Lung (tissue), 11 donors: ENCODE measurements at regions not wholly inside any gene's neighbourhood (a gene's known extent, or its start where the extent isn't known, plus 50 kb on each side); places are given as distances from the start of the nearest gene placed in this dataset.

ENCODE experiments used
- ATAC-seq: fragments of 200-7000 bp; cut with Tn5 transposase; one replicate; pipeline ENCODE4 v1.9.1; 2020; ENCODE audit warnings: moderate number of reproducible peaks; ENCODE audit not compliant: insufficient read depth, low FRiP score
- DNase-seq, 3 donors: peaks; one replicate each; pipeline ENCODE4 v3.0.0-alpha.2; 2013 to 2017
- H3K27ac ChIP-seq, 2 donors: one replicate each; pipeline ENCODE4 v1.5.1; 2013; ENCODE audit warnings: mild to moderate bottlenecking in 2 of 2, moderate library complexity in 2 of 2, control low read depth in 1 of 2, inconsistent platforms in 1 of 2, low read depth in 1 of 2, low read length in 1 of 2
- H3K27me3 ChIP-seq, 3 donors: one replicate each; pipeline ENCODE4 v1.5.1; 2013; ENCODE audit warnings: low read length in 2 of 3; ENCODE audit not compliant: control insufficient read depth in 3 of 3, insufficient read depth in 3 of 3
- H3K36me3 ChIP-seq, 4 donors: one replicate each; pipeline ENCODE4 v1.5.1; 2013; ENCODE audit warnings: low read length in 4 of 4, mild to moderate bottlenecking in 1 of 4, moderate library complexity in 1 of 4; ENCODE audit not compliant: control insufficient read depth in 4 of 4, insufficient read depth in 4 of 4
- H3K4me1 ChIP-seq, 5 donors: one replicate each; pipeline ENCODE4 v1.5.1; 2013; ENCODE audit warnings: low read length in 5 of 5, mild to moderate bottlenecking in 2 of 5, moderate library complexity in 1 of 5; ENCODE audit not compliant: control insufficient read depth in 5 of 5, insufficient read depth in 5 of 5
- H3K4me3 ChIP-seq: one replicate; pipeline ENCODE4 v1.5.1; 2013; ENCODE audit warnings: mild to moderate bottlenecking, control low read depth, moderate library complexity
- H3K9ac ChIP-seq, 2 donors: one replicate each; pipeline ENCODE4 v1.5.1; 2013; ENCODE audit warnings: low read length in 2 of 2, control low read depth in 1 of 2; ENCODE audit not compliant: insufficient read depth in 1 of 2
- H3K9me3 ChIP-seq, 4 donors: one replicate each; pipeline ENCODE4 v1.5.1; 2013; ENCODE audit warnings: low read length in 3 of 4, mild to moderate bottlenecking in 1 of 4, moderate library complexity in 1 of 4; ENCODE audit not compliant: control insufficient read depth in 4 of 4, insufficient read depth in 3 of 4
- WGBS, 2 donors: extraction: QIAGEN DNeasy Blood & Tissue Kit; methylation state at CpG; one replicate each; pipeline ENCODE4 v1.1.7; 2013; 5-methylcytosine and 5-hydroxymethylcytosine counted together
- TF ChIP-seq, protein P1 (sequence below): IDR thresholded peaks from 2 replicates; pipeline ENCODE4 v1.5.1; 2012; ENCODE audit warnings: mild to moderate bottlenecking; ENCODE audit errors: control extremely low read depth, extremely low read depth
- donor health status: control.
- donor health status: control.
- donor health status: Bipolar disorder and iron deficiency.
- donor health status: healthy.
- donor health status: DM: yes; HTN: yes; CAD: no.

DNA sequence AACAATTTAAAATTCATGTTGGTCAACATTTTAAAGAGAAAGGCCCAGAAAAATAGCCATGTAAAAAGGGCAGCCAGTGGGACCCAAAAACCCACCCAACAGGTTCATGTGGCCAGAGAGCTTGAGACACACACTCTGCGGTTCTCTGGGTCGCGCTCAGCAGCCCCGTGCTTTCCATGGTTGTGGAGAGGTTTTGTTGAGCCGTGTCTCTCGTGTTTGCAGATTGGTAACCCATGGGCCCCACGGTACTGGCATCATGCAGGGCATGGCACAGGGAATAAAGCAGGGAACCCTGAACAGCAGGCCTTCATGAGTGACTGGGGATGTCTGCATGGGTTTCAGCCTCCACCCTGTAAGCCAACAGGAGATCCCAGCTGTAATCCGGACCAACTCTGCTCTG, 127.7 kb upstream of the CST7 start:
- H3K36me3 ChIP-seq = no peaks in the 10 kb centered on the region
- 88 to 92% methylated on average over 8 of the region's 8 CpGs for WGBS, 2 donors
- ATAC-seq (no peak), DNase-seq (no peak)
- TF ChIP-seq, protein P1, sequence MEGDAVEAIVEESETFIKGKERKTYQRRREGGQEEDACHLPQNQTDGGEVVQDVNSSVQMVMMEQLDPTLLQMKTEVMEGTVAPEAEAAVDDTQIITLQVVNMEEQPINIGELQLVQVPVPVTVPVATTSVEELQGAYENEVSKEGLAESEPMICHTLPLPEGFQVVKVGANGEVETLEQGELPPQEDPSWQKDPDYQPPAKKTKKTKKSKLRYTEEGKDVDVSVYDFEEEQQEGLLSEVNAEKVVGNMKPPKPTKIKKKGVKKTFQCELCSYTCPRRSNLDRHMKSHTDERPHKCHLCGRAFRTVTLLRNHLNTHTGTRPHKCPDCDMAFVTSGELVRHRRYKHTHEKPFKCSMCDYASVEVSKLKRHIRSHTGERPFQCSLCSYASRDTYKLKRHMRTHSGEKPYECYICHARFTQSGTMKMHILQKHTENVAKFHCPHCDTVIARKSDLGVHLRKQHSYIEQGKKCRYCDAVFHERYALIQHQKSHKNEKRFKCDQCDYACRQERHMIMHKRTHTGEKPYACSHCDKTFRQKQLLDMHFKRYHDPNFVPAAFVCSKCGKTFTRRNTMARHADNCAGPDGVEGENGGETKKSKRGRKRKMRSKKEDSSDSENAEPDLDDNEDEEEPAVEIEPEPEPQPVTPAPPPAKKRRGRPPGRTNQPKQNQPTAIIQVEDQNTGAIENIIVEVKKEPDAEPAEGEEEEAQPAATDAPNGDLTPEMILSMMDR = no peak
- H3K27me3 ChIP-seq = no peaks in the 10 kb centered on the region
- no peak overlapping the region for H3K27ac ChIP-seq
- H3K9me3 ChIP-seq = peaks cover 0 to 15% (median 0%) of the 10 kb centered on the region in 4 donors
- peaks cover 0 to 2% (median 0%) of the 10 kb centered on the region in 5 donors for H3K4me1 ChIP-seq
- H3K9ac ChIP-seq = no peak overlapping the region
- H3K4me3 ChIP-seq = no peak overlapping the region

DNA sequence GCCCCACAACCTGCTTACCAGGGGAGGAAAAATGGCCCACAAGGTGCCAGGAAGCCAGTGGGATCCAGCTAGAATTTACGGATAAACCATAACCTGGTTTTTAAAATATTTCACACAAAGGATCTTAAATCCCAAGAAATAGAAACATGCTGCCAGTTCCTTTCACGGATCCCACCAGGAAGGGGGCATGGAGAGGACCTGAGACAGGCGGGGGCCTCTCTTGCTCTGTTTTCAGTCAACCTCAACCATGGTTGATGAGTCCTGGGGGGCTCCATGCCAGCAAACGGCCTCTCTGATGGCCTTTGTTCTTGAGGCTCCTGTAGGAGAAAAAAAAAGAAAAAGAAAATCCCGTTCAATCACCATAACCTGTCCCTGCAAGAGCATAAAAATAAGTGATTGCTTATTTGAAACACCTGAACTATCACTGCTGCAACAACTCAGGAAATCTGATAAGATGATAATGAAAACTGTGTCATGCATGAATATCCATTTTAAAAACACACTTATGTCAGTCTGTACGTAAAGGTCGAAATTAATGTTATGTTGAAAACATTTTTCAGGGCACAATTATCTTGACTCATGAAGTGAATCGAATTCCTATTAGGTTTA, 125.8 kb upstream of the CST7 start:
- peaks cover 0 to 15% (median 0%) of the 10 kb centered on the region in 4 donors for H3K9me3 ChIP-seq
- no peak overlapping the region for H3K4me3 ChIP-seq
- H3K27ac ChIP-seq = no peak overlapping the region
- no peak overlapping the region for H3K9ac ChIP-seq
- TF ChIP-seq, protein P1 = no peak
- ATAC-seq (no peak), DNase-seq (no peak)
- 84 to 91% methylated on average over 8 of the region's 8 CpGs for WGBS, 2 donors
- H3K4me1 ChIP-seq = peaks cover 0 to 4% (median 0%) of the 10 kb centered on the region in 5 donors
- H3K27me3 ChIP-seq = no peaks in the 10 kb centered on the region
- no peaks in the 10 kb centered on the region for H3K36me3 ChIP-seq

DNA sequence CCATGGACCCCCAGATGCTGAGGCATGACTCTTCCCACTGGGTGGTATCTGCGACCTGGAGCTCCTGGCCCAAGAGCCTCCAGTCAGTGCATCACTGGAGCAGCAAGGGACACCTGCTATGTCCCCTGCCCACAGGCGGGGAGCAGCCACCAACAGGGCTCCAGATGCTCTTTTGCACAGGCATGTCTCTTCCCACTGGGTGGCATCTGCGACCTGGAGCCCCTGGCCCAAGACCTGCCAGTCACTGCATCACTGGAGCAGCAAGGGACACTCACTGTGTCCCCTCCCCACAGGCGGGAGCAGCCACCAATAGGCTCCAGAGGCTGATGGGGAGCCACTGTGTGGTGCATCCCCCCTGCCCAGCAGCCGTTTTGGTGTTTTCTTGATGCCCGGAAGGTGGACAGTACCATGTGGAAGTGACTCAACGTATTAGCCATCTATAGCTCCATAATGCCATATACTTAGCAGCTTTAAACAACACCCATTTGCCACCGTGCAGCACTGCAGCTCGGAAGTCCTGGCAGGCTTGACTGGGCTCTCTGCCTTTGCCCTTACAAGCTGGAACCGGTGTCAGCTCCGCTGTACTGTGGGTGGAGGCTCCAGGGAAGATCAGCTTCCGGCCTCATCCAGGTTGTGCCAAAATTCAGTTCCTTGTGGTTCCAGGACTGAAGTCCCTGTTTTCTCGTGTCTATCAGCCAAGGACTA, 124.9 kb upstream of the CST7 start:
- WGBS, 2 donors = 87 to 89% methylated on average over 13 of the region's 13 CpGs
- Histone ChIP-seq H3K27me3 (no peaks in the 10 kb centered on the region), H3K36me3 (no peaks in the 10 kb centered on the region), H3K9me3 (peaks cover 0 to 13% (median 0%) of the 10 kb centered on the region in 4 donors), H3K4me1 (peaks cover 0 to 4% (median 0%) of the 10 kb centered on the region in 5 donors), H3K27ac (no peak overlapping the region), H3K4me3 (no peak overlapping the region), H3K9ac (no peak overlapping the region)
- no peak for DNase-seq
- no peak for ATAC-seq
- TF ChIP-seq, protein P1 = no peak
